GM21576 (cell line): ENCODE measurements at regions not wholly inside any gene's neighbourhood (a gene's known extent, or its start where the extent isn't known, plus 50 kb on each side); places are given as distances from the start of the nearest gene placed in this dataset.

ENCODE experiments used
- ATAC-seq: cut with Tn5 transposase; IDR thresholded peaks from one replicate; pipeline ENCODE4 v1.9.1; 2021; ENCODE audit warnings: mild to moderate bottlenecking, moderate library complexity; ENCODE audit not compliant: unreplicated experiment

- no peak for ATAC-seq
These were observed 388.0 kb downstream of the GPM6A start for GRCh38 chr4:175424111-175424510.

GRCh38 chr4:175427751-175428150 lies 384.3 kb downstream of the GPM6A start:
- no peak for ATAC-seq

GRCh38 chr4:175431694-175432093 lies 380.4 kb downstream of the GPM6A start:
- ATAC-seq, result no peak

GRCh38 chr4:175435381-175435783 lies 376.7 kb downstream of the GPM6A start:
- no peak for ATAC-seq

GRCh38 chr4:175436196-175436595 lies 375.9 kb downstream of the GPM6A start:
- ATAC-seq, result no peak

- ATAC-seq, result no peak
These were observed 371.3 kb downstream of the GPM6A start for GRCh38 chr4:175440786-175441185.

GRCh38 chr4:175441256-175441655 lies 370.8 kb downstream of the GPM6A start:
- no peak for ATAC-seq

- ATAC-seq, result no peak
These were observed 368.5 kb downstream of the GPM6A start for GRCh38 chr4:175443547-175443946.

GRCh38 chr4:175444512-175444911 lies 367.6 kb downstream of the GPM6A start:
- no peak for ATAC-seq

GRCh38 chr4:175447016-175447415 lies 365.0 kb downstream of the GPM6A start:
- ATAC-seq, result no peak

GRCh38 chr4:175450446-175450845 lies 361.6 kb downstream of the GPM6A start:
- ATAC-seq, result no peak

- ATAC-seq, result no peak
These were observed 360.7 kb downstream of the GPM6A start for GRCh38 chr4:175451238-175451965.

- no peak for ATAC-seq
These were observed 358.6 kb downstream of the GPM6A start for GRCh38 chr4:175453456-175453855.

- ATAC-seq, result no peak
These were observed 355.9 kb downstream of the GPM6A start for GRCh38 chr4:175456131-175456530.

- ATAC-seq, result no peak
These were observed 354.1 kb downstream of the GPM6A start for GRCh38 chr4:175457956-175458355.

GRCh38 chr4:175459571-175459970 lies 352.5 kb downstream of the GPM6A start:
- no peak for ATAC-seq

- no peak for ATAC-seq
These were observed 351.6 kb downstream of the GPM6A start for GRCh38 chr4:175460414-175460813.

- no peak for ATAC-seq
These were observed 342.6 kb downstream of the GPM6A start for GRCh38 chr4:175469514-175469913.

GRCh38 chr4:175470131-175470530 lies 341.9 kb downstream of the GPM6A start:
- no peak for ATAC-seq

GRCh38 chr4:175480404-175480803 lies 331.7 kb downstream of the GPM6A start:
- ATAC-seq, result no peak

- no peak for ATAC-seq
These were observed 312.2 kb downstream of the GPM6A start for GRCh38 chr4:175499735-175500352.

- no peak for ATAC-seq
These were observed 307.7 kb downstream of the GPM6A start for GRCh38 chr4:175504318-175504717.

- ATAC-seq, result no peak
These were observed 302.7 kb downstream of the GPM6A start for GRCh38 chr4:175509320-175509719.
